Tibial nerve (tissue), 4 donors: ENCODE measurements at regions not wholly inside any gene's neighbourhood (a gene's known extent, or its start where the extent isn't known, plus 50 kb on each side); places are given as distances from the start of the nearest gene placed in this dataset.

Source experiments
- EP300 ChIP-seq, 2 donors: sonication (generic); formaldehyde crosslinking; IDR thresholded peaks; one replicate each; pipeline ENCODE4 v1.6.1; 2017; ENCODE audit warnings: antibody characterized with exemption in 2 of 2, mild to moderate bottlenecking in 1 of 2
- TF ChIP-seq, protein P1 (sequence below), 5 experiments: fragments of 200-600 bp in 3 of 5; fragments of 450-650 bp in 2 of 5; sonication (generic) in 3 of 5; IDR thresholded peaks; one replicate each; pipeline ENCODE4 v1.5.1; 2016 to 2019; ENCODE audit warnings: antibody characterized with exemption in 5 of 5, mild to moderate bottlenecking in 3 of 5, moderate library complexity in 2 of 5

DNA sequence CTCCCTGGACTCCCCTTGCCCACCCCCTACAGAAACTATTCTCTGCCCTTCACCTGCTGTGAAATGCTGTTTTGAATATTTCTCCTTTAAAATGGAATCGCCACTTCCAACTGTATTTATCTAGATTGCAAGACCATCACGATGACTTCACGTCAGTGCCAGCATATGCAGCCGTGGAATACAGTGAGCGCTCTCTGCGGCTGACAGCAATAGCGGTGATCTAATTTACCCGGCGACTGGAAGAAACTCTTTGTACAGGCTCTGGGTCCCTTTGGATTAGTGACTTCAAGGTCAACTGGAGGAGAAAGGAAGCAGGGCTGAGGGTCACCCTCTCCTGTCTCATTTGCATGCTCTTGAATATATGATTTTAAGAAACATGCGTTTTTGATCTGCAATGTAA, 192.0 kb downstream of the IRX1 start:
- TF ChIP-seq, protein P1, sequence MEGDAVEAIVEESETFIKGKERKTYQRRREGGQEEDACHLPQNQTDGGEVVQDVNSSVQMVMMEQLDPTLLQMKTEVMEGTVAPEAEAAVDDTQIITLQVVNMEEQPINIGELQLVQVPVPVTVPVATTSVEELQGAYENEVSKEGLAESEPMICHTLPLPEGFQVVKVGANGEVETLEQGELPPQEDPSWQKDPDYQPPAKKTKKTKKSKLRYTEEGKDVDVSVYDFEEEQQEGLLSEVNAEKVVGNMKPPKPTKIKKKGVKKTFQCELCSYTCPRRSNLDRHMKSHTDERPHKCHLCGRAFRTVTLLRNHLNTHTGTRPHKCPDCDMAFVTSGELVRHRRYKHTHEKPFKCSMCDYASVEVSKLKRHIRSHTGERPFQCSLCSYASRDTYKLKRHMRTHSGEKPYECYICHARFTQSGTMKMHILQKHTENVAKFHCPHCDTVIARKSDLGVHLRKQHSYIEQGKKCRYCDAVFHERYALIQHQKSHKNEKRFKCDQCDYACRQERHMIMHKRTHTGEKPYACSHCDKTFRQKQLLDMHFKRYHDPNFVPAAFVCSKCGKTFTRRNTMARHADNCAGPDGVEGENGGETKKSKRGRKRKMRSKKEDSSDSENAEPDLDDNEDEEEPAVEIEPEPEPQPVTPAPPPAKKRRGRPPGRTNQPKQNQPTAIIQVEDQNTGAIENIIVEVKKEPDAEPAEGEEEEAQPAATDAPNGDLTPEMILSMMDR (IDR thresholded peaks at IDR 0.05): no peak
- TF ChIP-seq EP300 (IDR thresholded peaks at IDR 0.05): no peak
